Smooth muscle cell of the brain vasculature (primary cell): ENCODE measurements at regions not wholly inside any gene's neighbourhood (a gene's known extent, or its start where the extent isn't known, plus 50 kb on each side); places are given as distances from the start of the nearest gene placed in this dataset.
"Not testable (repeated sequence)": the region's sequence is repeated elsewhere in the genome, so short reads cannot be mapped to it uniquely, and the experiment has no call there.

Experiments
- DNase-seq: peaks from one replicate; pipeline ENCODE4 v3.0.0-alpha.2; 2012; ENCODE audit warnings: low read depth, low spot score

- no peak for DNase-seq
Measured at GRCh38 chr14:58730792-58731464, 93.2 kb downstream of the DACT1 start.

GRCh38 chr14:58731465-58732293, 93.9 kb downstream of the DACT1 start:
- DNase-seq = peak; percentile 72

GRCh38 chr14:58732387-58732786, 94.6 kb downstream of the DACT1 start:
- DNase-seq = no peak

- DNase-seq = no peak
Measured at GRCh38 chr14:58733451-58734208, 95.9 kb downstream of the DACT1 start.

GRCh38 chr14:58735596-58735995, 97.8 kb downstream of the DACT1 start:
- no peak for DNase-seq

GRCh38 chr14:58736606-58737005, 98.8 kb downstream of the DACT1 start:
- DNase-seq = no peak

DNA sequence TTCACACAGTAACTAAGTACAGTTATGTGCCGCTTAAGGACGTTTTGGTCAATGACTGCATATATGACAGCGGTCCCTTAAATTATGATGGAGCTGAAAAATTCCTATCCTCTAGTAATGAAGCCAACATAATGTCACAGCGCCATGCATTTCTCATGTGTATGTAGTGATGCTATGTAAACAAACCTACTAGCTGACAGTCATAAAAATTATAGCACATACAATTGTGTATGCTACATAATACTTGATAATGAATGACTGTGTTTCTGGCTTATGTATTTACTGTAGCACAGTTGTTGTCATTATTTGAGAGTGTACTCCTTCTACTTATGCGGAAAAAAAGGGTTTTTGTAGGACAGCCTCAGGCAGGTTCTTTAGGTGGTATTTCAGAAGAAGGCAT, 99.7 kb downstream of the DACT1 start:
- no peak for DNase-seq

- DNase-seq = no peak
Measured at GRCh38 chr14:58738189-58738836, 100.6 kb downstream of the DACT1 start.

GRCh38 chr14:58738876-58739275, 101.1 kb downstream of the DACT1 start:
- no peak for DNase-seq

GRCh38 chr14:58739674-58740073, 101.9 kb downstream of the DACT1 start:
- no peak for DNase-seq

- DNase-seq = no peak
Measured at GRCh38 chr14:58740379-58740935, 102.7 kb downstream of the DACT1 start.

- no peak for DNase-seq
Measured at GRCh38 chr14:58744801-58745394, 107.1 kb downstream of the DACT1 start.

GRCh38 chr14:58746261-58746660, 108.5 kb downstream of the DACT1 start:
- DNase-seq = no peak

- DNase-seq = no peak
Measured at GRCh38 chr14:58746701-58747100, 108.9 kb downstream of the DACT1 start.

GRCh38 chr14:58747181-58747580, 109.4 kb downstream of the DACT1 start:
- no peak for DNase-seq

GRCh38 chr14:58748251-58748650, 110.5 kb downstream of the DACT1 start:
- DNase-seq = not testable (repeated sequence)

GRCh38 chr14:58749066-58749669, 111.4 kb downstream of the DACT1 start:
- peak; percentile 46 for DNase-seq

GRCh38 chr14:58750321-58751269, 112.8 kb downstream of the DACT1 start:
- no peak for DNase-seq

DNA sequence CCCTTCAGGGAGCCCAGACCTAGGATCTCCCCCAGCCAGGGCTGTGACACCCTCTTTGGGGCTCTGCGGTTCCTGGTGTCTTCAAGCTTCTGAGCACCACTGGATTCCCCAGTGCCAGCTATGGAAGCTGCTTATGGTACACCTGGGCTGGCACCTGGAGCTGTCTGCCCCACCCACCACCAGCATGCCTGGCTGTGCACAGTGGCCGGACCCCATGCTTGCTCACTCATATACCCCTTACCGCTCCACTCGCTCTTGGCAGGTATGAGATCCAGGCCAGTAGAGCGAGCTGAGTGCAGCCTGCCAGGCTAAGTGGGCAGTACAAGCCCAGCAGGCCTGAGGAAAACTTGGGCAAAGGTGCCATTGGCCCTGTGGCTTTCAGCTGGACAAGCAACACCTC, 114.0 kb downstream of the DACT1 start:
- no peak for DNase-seq

DNA sequence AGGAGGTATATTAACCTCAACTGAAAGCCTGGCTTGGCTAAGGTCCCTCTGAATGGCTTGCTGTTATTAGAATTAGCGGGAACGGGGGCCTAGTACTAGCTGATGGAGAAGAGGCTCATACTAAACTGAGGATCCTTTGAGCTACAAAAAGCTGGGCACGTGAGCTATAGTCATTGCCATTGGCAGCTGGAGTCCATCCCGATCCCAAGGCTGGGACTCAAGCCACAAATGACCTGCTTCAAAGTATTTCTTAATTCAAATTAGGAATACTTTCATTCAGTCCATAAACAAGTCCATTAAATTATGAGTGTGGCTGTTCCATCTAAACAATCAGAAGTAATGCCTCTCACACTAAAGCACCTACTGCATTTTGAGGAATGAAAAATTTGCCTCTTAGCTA, 114.5 kb downstream of the DACT1 start:
- DNase-seq = no peak
